Upper lobe of left lung (tissue), 4 donors: ENCODE measurements at regions not wholly inside any gene's neighbourhood (a gene's known extent, or its start where the extent isn't known, plus 50 kb on each side); places are given as distances from the start of the nearest gene placed in this dataset.

Source experiments
- POLR2A ChIP-seq, 4 donors: fragments of 450-650 bp; IDR thresholded peaks; one replicate each; pipeline ENCODE4 v1.5.1; 2016 to 2017; ENCODE audit warnings: antibody characterized with exemption in 4 of 4, mild to moderate bottlenecking in 2 of 4
- TF ChIP-seq, protein P1 (sequence below), 6 experiments: fragments of 450-650 bp in 4 of 6; fragments of 200-600 bp in 2 of 6; sonication (generic) in 2 of 6; IDR thresholded peaks; one replicate each; pipeline ENCODE4 v1.5.1; 2016 to 2019; ENCODE audit warnings: antibody characterized with exemption in 6 of 6

- TF ChIP-seq, protein P1, sequence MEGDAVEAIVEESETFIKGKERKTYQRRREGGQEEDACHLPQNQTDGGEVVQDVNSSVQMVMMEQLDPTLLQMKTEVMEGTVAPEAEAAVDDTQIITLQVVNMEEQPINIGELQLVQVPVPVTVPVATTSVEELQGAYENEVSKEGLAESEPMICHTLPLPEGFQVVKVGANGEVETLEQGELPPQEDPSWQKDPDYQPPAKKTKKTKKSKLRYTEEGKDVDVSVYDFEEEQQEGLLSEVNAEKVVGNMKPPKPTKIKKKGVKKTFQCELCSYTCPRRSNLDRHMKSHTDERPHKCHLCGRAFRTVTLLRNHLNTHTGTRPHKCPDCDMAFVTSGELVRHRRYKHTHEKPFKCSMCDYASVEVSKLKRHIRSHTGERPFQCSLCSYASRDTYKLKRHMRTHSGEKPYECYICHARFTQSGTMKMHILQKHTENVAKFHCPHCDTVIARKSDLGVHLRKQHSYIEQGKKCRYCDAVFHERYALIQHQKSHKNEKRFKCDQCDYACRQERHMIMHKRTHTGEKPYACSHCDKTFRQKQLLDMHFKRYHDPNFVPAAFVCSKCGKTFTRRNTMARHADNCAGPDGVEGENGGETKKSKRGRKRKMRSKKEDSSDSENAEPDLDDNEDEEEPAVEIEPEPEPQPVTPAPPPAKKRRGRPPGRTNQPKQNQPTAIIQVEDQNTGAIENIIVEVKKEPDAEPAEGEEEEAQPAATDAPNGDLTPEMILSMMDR (IDR thresholded peaks at IDR 0.05) = no peak
- TF ChIP-seq POLR2A (IDR thresholded peaks at IDR 0.05) = no peak
Measured at GRCh38 chr16:65386672-65387071, 264.8 kb upstream of the CDH11 start.
